Stimulated activated CD8-positive, alpha-beta memory T cell treated with anti-CD3 and anti-CD28 coated beads, Interleukin-15, amount 100 ng/mL, for 1 hour (primary cell): ENCODE measurements at regions not wholly inside any gene's neighbourhood (a gene's known extent, or its start where the extent isn't known, plus 50 kb on each side); places are given as distances from the start of the nearest gene placed in this dataset.

Source experiments
- DNase-seq: peaks from one replicate; pipeline ENCODE4 v3.0.0-alpha.2; 2020; ENCODE audit warnings: low read depth

- no peak for DNase-seq
These were observed 189.0 kb upstream of the RGMA start for GRCh38 chr15:93278006-93278405.

DNA sequence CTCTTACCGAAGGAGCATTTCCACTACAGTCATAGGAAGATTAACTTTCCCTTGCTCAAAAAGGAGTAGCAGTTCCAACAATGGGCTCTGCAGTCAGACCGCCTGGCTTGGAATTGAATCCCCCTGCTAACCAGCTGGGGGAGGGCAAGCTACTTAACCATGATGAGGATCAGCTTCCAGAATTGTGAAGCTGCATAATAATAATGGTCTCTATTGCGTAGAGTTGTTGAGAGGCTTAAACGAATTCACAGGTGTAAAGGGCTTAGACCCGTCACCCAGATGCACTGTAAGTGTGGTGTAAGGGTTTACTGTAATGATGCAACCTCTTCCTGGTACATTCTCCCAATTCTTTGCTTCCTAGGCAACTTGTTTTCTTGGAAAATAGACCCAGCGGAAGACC is 185.2 kb upstream of the RGMA start:
- no peak for DNase-seq

DNA sequence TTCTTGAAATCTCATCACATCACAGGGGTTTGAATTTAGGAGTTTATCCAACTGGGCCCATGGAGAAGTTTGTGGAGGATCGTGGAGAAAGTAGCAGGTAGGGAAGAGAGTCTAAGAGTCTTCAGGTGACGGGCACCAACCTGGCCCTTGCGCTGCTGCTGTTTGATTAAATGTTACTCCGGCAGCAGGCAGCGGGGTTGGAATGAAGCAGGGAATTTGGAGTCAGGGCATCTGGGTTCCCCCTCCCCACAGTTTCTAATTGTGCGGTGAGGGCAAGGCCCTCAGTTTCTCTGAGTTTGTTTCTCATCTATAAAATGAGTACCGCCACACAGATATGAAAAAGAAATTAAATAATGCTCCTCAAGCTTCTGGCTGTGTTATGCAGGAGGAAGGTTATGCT is 182.9 kb upstream of the RGMA start:
- DNase-seq, result no peak

DNA sequence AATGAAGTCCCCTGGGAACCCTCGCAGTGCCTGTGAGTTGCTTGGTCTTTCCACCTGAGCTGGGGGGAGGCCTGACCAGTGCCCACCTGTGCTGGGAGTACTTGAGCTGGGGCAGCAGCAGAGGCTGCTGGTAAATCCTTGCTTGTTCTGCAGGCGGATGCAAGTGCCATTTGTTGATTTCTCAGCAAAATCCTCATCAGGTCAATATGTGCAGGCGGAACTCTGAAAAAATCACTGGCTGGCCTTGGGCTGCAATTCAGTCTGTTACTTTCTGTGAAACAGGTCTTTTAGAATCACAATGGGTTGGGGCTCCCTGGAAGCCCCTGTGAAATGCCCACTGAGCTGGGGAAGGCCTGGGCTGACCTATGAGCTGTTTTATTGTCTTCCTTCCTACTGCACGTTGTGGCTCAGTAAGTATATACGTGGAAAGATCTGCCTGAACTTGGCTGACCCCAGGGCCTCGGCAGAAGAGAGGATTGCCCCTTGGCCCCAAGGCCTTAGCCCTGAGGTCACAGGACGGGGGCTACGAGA is 182.0 kb upstream of the RGMA start:
- no peak for DNase-seq

DNA sequence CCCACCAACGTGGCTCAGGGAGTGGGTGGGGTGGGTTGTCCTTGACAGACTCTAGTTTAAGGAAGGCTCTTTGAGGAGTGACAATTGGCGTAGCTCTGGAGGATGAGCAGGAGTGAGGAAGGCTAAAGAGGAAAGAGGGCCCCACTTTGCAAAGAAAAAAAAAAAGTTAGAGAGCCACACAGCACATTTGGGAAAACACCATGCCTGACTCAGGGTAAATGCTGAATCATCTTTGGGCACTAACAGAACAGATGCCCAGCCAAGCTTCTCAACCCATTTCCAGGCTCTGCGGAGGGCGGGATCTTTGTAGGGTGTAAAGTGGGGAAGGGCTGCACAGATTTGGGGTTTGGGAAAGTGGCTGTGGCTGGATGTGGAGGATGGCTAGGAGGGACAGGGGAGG is 179.1 kb upstream of the RGMA start:
- no peak for DNase-seq

DNA sequence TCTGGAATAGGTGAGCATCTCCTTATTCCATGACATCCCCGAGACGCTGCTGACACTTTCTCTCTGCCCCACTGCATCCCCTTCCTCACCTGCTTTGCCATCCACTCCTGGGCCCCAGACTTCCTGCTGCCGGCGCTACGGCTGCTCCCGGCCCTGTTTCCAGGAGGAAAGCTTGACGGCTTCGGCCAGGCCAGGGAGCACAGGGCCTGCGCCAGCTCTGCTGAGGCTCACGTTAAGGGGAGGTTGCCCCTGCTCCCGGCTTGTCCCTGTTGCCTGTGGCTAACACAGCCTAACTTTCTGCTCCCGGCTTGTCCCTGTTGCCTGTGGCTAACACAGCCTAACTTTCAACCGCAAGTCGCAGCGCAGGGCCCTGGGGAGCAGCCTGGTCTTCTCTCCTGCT is 177.3 kb upstream of the RGMA start:
- DNase-seq, result no peak

DNA sequence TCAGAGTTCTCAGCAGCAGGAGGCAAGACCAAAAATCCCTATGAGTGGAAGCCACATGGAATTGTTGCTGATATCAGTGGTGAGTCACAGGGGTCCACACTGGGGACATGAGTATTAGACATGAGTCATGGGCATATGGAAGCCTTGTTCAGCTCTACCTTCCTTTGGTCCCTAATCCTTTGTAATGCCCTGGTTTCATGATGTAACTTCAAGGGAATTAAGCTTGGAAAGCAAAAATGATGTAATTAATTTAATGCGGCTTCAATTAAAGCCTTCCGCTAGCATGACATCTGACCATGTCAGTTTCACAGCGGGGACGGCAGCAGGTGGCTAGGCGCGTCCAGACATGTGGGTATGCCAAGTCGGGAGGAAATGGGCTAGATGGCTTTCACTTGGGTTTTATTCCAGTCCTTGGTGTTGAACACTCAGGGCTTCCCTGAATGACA is 176.1 kb upstream of the RGMA start:
- DNase-seq, result no peak

DNA sequence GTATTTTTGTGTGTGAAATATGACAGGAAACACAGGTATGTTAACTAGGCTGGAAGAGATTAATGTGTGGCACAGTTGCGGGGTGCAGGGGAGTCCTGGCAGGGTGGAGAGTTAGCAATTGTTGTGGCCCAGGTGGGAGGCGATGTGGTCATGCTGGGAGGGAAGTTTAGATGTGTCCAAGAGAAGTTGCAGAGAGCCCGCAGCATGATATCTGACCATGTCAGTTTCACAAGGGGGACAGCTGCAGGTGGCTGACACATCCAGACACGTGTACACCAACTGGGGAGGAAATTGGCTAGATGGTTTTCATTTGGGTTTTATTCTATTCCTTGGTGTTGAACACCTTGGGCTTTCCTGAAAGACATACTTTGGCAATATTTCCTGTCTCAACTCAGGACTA is 172.8 kb upstream of the RGMA start:
- no peak for DNase-seq

- no peak for DNase-seq
These were observed 168.9 kb upstream of the RGMA start for GRCh38 chr15:93257920-93258319.

DNA sequence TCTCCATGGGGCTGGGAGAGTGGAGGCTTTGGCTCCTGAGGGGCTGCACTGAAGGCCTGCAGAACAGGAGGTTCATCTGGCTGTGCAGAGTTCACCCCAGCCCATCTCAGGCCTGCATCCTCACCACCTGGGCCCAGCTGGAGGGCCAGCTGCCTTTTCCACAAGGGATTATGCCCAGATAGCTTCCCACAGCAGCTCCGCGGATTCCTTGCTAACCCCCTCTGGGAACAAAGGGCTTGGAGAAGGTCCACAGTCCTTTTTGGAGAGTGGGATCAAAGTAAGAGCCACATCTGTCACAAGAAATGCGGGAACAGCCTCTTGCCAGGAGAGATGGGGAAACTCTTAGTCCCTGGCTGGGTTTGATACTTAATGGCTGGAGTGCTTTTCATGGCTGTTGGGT is 164.7 kb upstream of the RGMA start:
- no peak for DNase-seq

DNA sequence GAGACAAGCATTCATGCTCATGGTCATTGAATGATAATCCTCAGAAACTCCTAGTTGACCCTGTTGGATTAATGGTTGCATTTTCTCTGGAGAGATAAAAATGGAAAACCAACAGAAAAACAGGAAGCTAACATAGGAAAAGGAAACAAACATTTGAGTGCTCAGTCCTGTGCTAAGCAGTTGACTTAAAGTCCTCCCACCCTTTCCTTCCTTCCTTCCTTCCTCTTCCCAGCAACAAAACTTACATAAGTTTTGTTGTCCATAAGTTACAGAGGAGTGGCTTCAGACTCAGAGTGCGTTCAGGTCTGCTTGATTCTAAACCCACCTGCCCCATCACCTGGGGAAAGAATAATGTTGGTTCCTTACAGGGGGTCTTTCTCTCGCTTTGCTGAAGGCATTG is 163.8 kb upstream of the RGMA start:
- no peak for DNase-seq

DNA sequence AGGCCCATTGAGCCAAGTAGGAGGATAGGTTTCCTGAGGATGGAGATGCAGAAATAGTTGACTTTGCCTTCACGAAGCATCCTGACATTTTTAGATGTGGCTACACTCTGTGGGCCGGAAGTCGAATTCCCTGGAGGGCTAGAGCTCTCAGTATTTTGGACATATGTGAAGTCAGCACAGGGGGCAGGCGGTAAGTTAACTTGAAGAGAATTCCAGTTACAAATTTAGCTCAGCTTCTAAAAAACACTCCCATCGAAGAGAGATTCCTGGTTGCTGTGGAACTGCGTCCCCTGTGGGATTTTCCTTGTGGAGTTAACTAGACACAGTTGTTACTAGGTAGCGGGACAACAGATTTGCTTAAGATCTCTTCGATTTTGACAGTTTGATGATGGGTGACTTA is 161.9 kb upstream of the RGMA start:
- DNase-seq, result no peak

DNA sequence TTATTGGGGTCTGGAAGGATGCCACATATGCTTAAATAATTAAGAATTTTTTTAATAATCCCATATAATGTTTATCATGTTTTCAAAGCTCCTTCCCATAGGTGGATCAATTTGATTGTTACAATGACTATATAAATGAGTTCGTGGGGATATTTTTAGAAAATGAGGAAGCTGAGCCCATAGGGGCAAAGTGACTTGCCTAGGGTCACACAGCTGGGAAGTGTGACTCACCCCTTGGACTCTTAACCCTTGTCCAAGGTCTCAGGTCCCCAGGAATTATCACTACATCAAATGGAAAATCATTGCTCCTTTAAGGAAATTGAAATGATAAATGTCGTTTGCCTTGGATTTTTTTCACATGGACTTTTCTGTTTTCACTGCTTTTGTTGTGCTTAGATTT is 161.2 kb upstream of the RGMA start:
- DNase-seq, result no peak

DNA sequence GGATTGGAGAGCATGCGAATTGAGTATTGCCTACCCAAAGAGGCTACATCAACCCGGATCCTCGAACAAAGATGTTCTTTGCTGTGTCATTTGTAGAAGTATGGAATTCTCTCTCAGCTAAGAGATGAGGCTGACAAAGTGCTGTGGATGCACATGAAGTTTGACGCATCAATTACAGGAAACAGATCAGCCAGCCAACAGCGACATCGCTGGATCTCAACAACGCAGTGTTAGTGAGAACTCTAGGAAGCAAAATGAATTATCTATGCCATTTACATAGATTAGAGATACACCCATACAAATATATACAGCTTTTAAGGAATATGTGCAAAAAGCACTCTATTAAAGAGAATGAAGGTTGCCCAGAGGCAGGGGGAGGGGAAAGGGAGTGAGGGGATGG is 160.6 kb upstream of the RGMA start:
- DNase-seq, result no peak

- no peak for DNase-seq
These were observed 158.6 kb upstream of the RGMA start for GRCh38 chr15:93247466-93248121.

- DNase-seq, result no peak
These were observed 157.5 kb upstream of the RGMA start for GRCh38 chr15:93246266-93247242.

DNA sequence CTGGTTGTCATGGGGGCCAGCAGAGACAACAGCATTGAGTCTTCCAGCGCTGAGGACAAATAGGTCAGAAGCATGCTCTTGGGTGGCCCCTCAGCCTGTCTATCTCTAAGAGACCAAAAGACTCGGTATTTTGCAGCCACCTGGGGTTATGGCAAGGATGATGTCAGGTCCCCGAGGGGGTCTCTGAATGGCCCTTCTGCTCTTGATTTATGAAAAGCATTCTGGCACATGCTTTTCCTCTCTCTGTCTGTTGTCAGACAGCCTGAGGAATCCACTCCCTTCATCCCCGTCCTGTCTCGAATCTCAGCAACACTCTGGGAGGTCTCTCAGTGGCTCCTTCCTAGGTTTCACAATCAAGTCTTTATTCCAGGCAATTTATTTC is 156.6 kb upstream of the RGMA start:
- DNase-seq, result no peak

DNA sequence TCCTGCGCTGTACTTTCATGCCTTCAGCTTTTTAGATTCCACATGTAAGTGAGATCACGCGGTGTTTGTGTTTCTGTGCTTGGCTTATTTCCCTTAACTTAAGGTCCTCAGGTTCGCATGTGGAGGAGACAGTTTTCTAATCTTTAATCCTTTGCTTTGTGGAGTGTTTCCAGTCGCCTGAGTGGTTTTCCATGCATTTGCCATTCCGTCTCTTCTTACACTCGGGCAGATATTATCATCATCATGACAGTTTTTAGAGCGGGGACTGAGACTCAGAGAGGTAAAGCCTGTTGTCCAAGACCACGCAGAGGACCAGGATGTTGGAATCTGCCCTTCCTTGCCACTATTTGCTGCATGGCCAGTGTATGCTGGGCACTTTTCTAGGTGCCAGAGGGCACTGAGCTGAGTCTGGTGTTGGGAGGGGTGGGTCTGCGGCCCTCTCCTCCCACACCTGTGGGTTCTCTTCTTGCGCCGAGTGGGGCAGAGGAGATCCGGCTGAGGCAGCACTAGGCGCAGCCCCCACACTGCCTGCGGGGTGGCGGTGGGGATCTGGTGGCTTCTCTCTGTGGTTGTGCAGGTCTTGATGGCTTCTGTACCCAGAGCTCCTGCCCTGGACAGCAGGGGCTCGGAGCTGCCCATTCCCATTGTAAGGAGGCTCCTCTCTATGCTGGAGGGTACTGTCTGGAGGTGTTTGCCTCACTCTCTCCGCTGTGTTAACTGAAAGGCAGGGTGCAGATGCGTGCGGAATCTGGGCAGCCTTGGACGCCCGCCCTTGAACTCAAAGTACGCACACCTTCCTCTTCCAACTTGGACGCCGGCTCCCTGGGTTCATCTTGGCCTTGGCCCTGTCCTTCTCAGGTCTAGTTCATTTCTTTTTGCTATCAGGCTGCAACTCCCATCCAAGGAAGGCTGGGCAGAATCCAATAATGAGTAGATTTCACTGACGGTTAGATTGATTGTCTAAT is 156.0 kb upstream of the RGMA start:
- DNase-seq, result no peak

GRCh38 chr15:93243573-93243972 is 154.6 kb upstream of the RGMA start:
- DNase-seq, result no peak

GRCh38 chr15:93241696-93242585 is 152.9 kb upstream of the RGMA start:
- no peak for DNase-seq

DNA sequence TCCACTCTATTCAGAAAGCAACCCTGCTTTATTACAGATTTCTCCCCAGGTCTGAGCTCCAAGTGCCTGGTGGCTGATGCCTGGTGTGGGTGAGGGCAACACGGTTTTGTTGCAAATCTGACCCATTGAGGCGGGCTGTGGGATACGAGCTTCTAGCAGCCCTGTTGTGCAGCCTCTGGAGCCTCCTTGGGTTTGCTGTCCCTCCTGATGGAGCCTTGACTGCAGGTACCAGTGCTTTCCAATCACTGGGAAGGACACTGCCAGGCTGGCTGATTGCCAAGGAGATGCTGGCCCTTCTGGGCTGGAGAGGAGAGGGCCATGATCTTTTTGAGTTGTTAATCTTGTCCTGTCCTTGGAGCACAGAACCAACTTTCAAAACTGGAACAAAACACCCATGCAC is 151.0 kb upstream of the RGMA start:
- no peak for DNase-seq
